GM12873 (cell line): ENCODE measurements at regions not wholly inside any gene's neighbourhood (a gene's known extent, or its start where the extent isn't known, plus 50 kb on each side); places are given as distances from the start of the nearest gene placed in this dataset.

Experiments used
- TF ChIP-seq, protein P1 (sequence below): IDR thresholded peaks from 2 replicates; pipeline ENCODE4 v1.5.1; 2012; ENCODE audit warnings: low read depth, mild to moderate bottlenecking, moderate library complexity, low read length, control low read depth; ENCODE audit not compliant: insufficient read depth; ENCODE audit errors: missing control alignments

DNA sequence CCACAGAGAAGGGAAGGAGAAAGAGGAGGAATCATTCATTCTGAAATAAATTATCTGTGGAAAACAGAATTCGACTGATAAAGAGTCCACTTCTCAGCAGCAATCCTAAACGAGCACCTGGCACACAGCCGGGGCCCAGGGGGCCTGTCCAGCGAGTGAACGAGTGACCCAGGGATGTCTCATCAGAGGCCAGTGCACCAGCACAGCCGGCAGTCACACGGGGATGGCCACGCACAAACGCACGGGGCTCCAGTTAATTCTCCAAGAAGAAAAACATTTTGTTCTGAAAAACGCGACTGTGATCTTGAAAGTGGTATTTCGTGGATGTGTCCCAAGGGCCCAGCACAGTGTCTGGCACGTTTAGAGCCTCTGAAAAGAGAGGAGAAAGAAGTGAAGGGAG is 154.6 kb downstream of the BRD1 start:
- TF ChIP-seq, protein P1, sequence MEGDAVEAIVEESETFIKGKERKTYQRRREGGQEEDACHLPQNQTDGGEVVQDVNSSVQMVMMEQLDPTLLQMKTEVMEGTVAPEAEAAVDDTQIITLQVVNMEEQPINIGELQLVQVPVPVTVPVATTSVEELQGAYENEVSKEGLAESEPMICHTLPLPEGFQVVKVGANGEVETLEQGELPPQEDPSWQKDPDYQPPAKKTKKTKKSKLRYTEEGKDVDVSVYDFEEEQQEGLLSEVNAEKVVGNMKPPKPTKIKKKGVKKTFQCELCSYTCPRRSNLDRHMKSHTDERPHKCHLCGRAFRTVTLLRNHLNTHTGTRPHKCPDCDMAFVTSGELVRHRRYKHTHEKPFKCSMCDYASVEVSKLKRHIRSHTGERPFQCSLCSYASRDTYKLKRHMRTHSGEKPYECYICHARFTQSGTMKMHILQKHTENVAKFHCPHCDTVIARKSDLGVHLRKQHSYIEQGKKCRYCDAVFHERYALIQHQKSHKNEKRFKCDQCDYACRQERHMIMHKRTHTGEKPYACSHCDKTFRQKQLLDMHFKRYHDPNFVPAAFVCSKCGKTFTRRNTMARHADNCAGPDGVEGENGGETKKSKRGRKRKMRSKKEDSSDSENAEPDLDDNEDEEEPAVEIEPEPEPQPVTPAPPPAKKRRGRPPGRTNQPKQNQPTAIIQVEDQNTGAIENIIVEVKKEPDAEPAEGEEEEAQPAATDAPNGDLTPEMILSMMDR = no peak

DNA sequence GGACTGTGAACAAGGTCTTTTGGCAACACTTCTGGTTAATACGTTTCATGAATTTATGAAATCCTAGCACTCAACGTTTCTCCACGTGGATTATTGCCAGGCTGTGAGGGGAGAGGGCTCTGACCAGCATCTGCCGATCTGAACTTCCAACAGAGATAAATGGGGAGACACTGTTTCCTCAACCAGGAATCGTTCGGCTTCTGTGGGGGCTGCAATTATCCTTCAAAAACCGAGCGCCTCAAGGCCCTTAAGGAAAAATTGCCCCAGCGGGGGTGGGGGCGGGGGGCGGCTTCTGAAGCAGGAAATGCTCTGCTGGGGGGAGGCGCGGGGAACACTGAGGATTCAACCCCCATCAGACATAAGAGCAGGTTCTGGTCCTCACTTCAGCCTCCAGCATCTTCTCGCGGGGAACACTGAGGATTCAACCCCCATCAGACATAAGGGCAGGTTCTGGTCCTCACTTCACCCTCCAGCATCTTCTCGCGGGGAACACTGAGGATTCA is 155.6 kb downstream of the BRD1 start:
- TF ChIP-seq, protein P1 = no peak

DNA sequence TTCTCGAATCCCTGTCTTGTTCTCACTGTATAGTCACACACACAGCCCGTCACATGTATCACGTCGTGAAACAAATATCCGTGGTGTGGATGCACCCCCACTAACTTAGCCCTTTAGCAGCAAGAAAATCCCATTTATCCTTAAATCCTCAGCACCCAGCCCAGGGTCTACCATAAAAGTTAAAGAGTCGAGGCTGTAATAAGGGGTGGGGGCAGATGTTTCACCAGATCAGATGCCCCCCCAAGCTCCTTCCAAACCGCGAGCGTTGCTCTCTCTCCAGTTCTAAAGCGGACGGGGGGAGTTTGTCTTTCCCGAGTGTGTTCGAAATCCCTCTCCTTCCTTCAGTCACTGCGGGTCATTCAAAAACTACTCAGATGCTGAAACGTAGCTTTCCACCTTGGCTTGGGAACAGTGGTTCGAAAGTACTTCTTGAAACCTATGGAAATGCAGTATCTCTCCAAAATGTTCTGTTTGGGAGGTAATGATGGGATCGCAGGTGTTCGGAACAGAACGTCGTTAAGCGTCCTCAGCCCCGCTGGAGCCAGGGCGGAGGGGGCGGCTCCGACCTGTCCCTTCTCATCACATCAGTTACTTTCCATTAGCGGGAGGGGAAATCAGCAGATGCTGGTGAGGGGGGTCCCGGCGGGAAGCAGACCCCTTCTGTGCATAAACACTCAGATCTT is 156.2 kb downstream of the BRD1 start:
- TF ChIP-seq, protein P1 = no peak

DNA sequence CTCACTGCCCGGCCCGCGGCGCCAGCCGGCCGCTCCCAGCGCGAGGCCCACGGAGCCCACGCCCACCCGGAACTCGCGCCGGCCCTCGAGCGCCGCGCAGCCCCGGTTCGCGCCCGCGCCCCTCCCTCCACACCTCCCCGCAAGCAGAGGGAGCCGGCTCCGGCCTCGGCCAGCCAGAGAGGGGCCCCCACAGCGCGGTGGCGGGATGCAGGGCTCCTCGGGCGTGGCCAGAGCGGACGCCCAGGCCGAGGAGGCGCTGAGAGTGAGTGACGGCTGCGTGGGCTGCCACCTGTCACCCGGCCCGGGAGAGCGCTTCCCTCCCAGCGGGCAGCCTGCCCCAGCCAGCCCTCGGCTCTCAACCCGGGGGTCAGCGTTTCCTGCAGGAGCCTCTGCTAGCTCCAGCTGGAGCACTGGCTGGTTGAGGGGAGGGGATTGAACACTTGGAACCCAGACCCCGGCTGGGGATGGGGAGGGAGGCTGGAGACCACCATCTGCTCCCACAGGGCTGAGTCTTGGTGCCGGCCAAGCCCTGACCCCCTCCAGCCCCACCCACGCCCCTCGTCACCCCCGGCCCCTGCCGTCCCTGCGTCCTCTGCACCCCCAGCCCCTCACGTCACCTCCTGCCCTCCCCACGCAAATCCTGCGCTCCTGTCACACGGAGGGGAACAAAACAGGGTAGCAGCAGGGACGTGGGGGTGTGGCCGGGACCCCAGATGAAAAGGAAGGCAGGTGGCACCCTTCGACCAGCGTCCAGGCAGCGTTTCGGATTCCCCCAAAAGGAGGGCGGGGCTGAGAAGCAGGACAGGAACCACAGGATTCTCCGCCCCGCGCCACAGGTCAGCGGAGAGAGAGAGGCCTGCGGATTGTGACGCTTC is 157.0 kb downstream of the BRD1 start:
- TF ChIP-seq, protein P1 = no peak

DNA sequence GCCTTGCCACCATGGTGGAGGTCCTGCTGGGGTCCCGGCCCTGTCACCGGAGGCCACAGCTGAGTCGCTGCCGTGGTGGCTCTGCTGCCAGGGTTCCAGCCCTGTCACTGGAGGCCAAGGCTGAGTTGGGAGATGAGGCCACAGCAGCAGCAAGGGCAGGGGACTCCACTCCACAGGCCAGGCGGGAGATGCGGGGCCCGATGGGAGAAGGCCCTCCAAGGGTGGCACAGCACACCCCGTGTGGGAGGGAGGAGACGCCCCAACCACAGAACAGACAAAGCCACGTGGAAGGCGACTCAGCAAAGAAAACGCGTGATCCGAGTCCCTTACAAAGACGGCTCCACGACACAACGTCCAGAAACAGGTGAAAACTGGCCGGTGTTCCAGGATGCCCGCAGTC is 159.3 kb downstream of the BRD1 start:
- TF ChIP-seq, protein P1 = no peak

DNA sequence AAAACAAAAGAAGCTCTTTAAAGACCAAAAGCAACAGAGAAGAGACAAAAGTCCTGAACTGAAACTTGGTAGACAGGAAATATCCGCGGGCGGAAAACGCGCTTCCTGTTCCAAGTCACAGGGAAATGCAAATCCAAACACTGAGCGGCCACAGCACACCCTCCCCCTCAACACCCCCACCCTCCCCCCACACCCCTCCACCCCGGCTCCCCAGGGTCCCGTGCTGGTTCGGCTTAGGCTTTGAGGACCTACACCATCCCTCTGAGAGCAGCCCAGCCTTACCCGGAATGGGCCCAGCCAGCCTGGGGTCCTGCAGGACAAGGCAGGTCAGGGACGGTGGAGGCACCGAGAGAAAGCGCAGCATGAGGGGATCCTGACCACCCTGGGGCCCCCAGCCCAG is 160.4 kb downstream of the BRD1 start:
- TF ChIP-seq, protein P1 = no peak

DNA sequence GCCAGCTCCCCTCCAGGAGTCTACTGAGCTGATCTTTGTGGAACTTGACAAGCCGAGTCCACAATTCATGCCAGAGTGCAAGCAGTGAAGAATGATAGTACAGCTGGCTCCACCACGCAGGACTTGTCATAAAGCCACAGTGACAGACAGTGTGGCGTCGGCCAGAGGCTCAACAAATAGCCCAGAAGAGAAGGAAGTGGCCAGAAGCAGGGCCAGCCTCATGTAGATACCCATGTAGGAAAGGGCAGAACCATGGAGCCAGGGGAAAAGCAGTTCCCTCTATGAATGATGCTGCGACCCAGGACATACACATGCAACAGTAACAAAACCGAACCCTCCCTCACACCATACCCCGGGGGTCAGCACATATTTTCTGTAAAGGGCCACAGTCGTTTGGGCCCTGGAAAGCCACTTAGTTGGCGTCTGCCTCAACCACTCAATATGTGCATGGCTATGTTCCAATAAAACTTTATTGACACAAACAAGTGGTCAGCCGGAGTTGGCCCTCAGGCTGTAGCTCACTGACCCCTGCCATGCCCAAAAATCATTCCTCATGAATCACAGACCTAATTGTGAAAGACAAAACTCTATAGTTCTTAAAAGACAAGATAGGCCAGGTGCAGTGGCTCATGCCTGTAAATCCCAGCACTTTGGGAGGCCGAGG is 161.4 kb downstream of the BRD1 start:
- TF ChIP-seq, protein P1 = no peak
